Kidney glomerular epithelial cell (primary cell): ENCODE measurements at regions not wholly inside any gene's neighbourhood (a gene's known extent, or its start where the extent isn't known, plus 50 kb on each side); places are given as distances from the start of the nearest gene placed in this dataset.

Source experiments
- DNase-seq: peaks from one replicate; lab custom pipeline; 2025; lab: John Stamatoyannopoulos, UW

DNA sequence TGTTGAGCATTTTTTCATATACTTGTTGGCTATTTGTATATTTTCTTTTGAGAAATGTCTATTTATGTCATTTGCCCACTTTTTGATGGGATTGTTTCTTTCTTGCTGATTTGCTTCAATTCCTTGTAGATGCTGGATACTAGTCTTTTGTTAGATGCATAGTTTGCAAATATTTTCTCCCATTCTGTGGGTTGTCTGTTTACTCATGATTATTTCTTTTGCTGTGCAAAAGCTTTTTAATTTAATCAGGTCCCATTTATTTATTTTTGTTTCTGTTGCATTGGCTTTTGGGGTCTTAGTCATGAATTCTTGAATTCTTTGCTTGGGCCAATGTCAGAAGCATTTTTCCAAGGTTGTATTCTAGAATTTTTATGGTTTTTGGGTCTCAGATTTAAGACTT, 251.7 kb downstream of the WNT5A start:
- no peak for DNase-seq

- no peak for DNase-seq
These were observed 260.4 kb downstream of the WNT5A start for GRCh38 chr3:55226696-55227095.

- DNase-seq = no peak
These were observed 268.5 kb downstream of the WNT5A start for GRCh38 chr3:55218577-55218976.

- no peak for DNase-seq
These were observed 279.4 kb downstream of the WNT5A start for GRCh38 chr3:55207744-55208143.

GRCh38 chr3:55205990-55206389, 278.1 kb upstream of the LRTM1 start:
- no peak for DNase-seq

- no peak for DNase-seq
These were observed 276.6 kb upstream of the LRTM1 start for GRCh38 chr3:55204417-55204816.

DNA sequence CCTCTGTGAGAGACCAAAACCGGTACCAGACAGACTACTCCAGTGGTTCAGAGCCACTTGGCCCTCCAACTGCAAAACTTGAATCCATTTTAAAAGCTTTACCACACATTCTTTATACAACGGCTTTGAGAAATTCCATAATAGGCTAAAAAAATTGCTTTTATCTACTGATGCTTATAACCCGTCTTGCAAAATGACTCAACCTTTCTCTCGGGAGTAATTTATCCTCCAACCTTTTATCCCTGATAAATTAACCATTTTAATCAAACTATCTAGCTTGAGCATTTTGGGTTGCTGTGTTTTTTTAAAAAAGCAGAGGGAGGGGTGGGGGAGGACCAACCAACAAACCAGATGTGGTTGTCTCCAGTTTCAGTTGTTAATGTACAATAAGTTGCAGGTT, 275.7 kb upstream of the LRTM1 start:
- no peak for DNase-seq

DNA sequence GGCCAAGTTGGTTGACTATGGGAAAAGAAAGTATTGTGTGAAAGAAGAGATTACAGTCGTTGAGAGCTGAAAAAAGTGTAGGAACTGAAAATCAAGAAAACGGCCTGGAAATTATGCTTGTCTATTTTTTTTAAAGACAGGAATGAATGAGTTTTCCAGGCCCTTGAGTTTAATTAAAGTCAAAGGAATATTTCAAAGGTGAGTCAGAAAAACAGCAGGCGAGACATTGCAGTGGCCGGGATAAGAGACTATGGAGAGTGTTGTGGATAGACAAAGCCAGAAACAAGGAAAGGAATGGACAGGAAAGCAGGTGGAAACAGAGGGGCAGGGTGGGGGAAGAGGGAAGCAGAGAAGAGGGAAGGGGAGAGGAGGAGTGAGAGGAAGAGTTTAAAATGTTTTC, 275.1 kb upstream of the LRTM1 start:
- peak; percentile 85 for DNase-seq

DNA sequence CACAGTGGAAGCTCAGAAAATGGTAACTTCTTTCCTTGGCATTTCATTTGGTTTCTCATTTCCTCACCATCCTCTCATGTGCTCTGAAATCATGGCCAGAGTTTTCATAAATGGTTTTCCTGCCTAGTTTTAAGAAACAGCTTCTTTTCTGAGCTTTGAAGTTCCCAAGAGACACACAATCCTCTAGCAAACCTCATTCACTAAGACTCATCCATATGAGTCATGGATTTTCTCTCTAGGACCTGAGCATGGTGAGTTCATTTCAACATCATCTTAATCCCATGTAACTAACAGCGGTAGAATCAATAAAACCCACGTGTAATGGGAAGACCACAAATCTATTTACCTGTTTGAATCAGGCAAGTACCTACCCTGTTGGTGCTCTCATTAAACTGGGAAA, 274.5 kb upstream of the LRTM1 start:
- DNase-seq = peak; percentile 70

GRCh38 chr3:55201779-55202178, 273.9 kb upstream of the LRTM1 start:
- no peak for DNase-seq

DNA sequence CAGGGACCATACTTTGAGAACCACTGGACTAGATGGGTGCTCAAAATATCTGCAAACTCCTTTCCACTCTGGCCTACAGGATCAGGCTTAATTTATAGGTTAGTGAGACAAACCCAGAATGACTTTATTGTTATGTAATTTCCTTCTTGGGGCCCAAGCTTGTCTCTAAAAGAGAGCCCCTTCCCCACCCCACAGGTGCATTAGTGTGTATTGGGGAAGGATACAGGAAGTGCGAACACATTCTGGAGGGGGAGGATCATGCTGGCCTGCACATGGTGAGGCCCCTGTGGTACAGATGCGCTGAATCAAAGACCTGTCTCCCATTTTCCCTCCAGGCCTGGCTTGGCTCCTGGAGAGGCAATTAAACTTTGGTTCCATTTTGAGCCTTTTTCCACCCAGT, 273.0 kb upstream of the LRTM1 start:
- no peak for DNase-seq

DNA sequence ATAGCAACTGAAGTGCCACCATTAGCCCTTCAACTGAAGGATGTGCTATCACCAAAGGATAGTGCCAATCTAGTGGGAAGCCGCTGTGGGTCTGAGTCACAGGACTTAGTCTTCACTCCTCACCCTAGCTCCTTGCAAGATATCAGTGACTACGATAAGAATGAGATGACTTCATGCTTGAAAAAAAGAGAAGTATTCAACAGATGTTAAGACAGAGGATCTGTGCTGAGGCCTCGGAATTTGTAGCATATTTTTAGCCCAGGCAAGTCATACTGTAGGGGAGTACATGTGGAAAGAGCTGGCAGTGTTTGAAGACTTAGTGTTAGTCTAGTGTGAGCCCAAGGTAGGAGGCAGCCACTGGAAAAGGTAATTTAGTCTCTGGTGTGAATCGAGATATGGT, 270.7 kb upstream of the LRTM1 start:
- DNase-seq = peak; percentile 95

GRCh38 chr3:55197021-55197420, 269.2 kb upstream of the LRTM1 start:
- DNase-seq = no peak

GRCh38 chr3:55196495-55196894, 268.6 kb upstream of the LRTM1 start:
- no peak for DNase-seq

DNA sequence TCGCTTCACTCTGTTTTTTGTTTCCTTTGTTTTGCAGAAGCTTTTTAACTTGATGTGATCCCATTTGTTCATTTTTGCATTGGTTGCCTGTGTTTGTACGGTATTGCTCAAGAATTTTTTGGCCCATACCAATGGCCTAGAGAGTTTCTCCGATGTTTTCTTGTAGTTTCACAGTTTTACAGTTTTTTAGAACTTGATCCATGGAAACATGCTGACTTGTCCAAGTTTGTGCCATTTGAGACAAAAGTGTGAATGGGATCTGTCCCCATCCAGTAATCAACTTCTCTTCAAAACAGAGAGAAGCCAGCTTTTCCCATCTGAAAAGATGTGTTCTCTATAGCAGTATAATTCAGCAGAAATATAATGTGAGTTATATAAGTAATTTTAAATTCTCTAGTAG, 266.5 kb upstream of the LRTM1 start:
- DNase-seq = no peak

GRCh38 chr3:55191911-55192775, 264.3 kb upstream of the LRTM1 start:
- peak; percentile 98 for DNase-seq

DNA sequence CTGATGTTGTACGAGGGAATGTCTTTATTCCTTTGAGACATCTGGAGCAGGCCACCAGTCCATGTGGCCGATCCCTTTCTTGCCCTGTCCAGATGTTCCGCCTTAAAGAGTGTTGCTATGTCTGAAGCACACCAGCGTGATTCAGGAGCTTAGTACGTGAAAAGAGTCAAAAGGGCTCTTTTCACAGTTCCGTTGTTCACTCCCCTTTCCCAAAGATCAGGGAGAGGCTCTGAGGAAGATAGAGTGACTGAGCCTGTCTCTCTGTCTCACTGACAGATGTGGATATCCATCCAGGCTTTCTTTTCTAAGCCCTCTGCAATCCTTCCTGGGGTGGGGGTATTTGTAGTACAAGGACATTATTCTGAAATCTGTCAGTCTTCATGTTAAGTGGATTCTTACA, 262.5 kb upstream of the LRTM1 start:
- DNase-seq = no peak

DNA sequence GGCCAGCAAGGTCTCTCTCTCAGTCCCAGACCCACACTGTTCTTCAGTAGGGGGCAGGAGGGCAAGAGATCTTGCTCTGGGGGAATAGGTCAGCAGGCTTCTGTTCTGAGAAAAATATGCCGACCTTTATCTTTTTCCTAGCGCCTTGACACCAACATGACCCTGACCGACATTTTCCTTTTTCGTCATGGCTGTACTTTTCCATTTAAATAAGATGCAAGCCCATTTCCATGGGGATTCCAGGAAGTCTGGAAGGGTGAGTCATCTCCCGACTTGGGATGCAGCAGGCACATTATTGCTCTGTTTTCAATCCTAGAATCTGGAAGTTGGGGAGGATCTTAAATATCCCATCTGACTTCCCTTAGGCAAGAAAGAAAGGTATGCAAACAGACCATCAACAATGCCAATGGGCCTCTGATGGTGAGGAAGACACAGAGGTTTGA, 261.5 kb upstream of the LRTM1 start:
- DNase-seq = no peak

GRCh38 chr3:55185380-55185779, 257.5 kb upstream of the LRTM1 start:
- DNase-seq = peak; percentile 57

DNA sequence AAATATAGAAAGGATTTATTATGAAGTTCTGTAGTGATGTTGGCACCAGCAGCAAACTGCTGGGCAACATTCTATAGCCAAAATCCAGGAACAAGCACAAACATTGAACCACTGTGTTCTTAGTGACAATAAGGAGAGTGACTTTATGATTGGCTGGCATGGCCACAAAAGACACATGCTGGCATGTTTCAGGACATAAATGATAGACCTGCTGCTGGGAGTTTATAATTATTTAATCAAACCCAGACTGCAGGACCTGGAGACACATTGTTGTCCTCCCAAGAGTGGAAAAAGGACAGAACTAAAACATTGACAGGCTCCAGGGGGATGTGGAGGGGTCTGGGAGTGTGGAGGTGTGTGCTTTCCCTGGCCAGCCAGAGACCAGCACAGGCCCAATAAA, 255.3 kb upstream of the LRTM1 start:
- no peak for DNase-seq

DNA sequence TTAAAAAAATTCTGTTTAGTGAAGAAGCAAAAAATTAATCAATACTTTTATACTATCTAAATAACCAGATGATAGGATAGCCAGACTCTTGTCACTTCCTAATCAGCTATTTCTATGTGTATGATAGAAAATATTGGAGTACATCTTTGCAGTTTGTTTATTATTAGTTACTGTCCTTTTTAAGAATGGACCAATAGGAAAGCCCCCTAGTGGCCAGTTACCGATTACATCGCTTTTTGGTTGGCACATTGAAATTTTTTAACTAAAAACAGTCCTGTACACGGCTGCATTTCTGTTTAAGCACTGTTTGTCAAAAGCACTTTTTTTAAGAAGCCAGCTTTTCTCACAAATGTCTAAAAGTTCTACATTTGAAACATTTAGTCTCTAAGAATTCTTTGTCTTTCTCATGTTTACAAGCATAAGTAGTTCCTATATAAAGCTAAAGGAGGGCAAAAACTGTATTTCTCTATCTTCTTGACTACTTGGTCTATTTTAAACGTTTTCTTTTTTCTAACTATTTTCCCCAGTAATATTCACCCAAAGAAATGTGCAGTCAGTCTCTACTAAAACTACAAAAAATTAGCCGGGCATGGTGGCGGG, 253.2 kb upstream of the LRTM1 start:
- peak; percentile 15 for DNase-seq

GRCh38 chr3:55180161-55180560, 252.3 kb upstream of the LRTM1 start:
- DNase-seq = no peak

- no peak for DNase-seq
These were observed 250.5 kb upstream of the LRTM1 start for GRCh38 chr3:55178336-55178735.

DNA sequence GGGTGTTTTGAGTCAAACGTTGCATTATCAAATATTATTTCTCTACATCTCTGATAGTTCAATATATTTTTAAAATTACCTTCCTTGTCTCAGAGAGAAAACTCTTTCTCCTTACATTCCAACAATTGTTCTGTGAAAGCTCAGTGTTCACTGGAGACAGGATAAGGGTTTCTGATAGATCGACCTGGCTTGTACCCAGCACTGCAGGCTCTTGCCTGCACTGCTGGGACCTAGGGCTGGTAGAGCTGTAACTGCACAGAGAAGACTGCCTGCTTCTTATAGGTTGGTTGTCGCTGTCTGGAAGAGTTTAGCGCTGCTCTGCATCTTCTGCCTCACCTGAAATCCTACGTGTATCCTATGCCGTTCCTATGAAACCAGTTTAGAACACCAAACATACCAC, 249.9 kb upstream of the LRTM1 start:
- DNase-seq = no peak
